IMR-90 (cell line): ENCODE measurements at regions not wholly inside any gene's neighbourhood (a gene's known extent, or its start where the extent isn't known, plus 50 kb on each side); places are given as distances from the start of the nearest gene placed in this dataset.

Experiments used
- ATAC-seq: fragments of 200-7000 bp; cut with Tn5 transposase; 2 replicates; pipeline ENCODE4 v1.9.1; 2020; ENCODE audit warnings: low read depth, mild to moderate bottlenecking, moderate library complexity
- BruUV-seq: library from RNA; stranded (reverse); fragments of 400-500 nt; replicated peaks from 2 replicates; lab custom pipeline; 2021; lab: Mats Ljungman, UMichigan
- CTCF ChIA-PET: fragments of 300-600 bp; formaldehyde crosslinking; extraction: SDS; loops from one replicate; lab custom pipeline; 2021; ENCODE audit warnings: antibody characterized with exemption; lab: Yijun Ruan, JAX
- POLR2A ChIA-PET: fragments of 300-600 bp; sonication (Branson Sonifier 250); formaldehyde crosslinking; loops from one replicate; lab custom pipeline; 2022; ENCODE audit warnings: antibody characterized with exemption; ENCODE audit not compliant: unreplicated experiment; lab: Charles Lee
- DNase-seq: peaks from one replicate; pipeline ENCODE4 v3.0.0; 2013
- H2AFZ ChIP-seq: replicated peaks from 2 replicates; pipeline ENCODE3; 2013; ENCODE audit warnings: low read length, mild to moderate bottlenecking; ENCODE audit not compliant: poor library complexity
- H2AK5ac ChIP-seq: 2 replicates; pipeline ENCODE4 v1.6.1; 2013; ENCODE audit warnings: low read depth, low read length, inconsistent platforms
- H2AK9ac ChIP-seq: replicated peaks from 2 replicates; pipeline ENCODE3; 2013; ENCODE audit warnings: mild to moderate bottlenecking, low read depth, low read length, moderate library complexity; ENCODE audit not compliant: poor library complexity
- H2BK120ac ChIP-seq: 2 replicates; pipeline ENCODE4 v1.6.1; 2013; ENCODE audit warnings: low read depth, low read length, inconsistent platforms
- H2BK15ac ChIP-seq: 3 replicates; pipeline ENCODE4 v1.6.1; 2013; ENCODE audit warnings: low read depth, low read length, inconsistent platforms
- H2BK20ac ChIP-seq: 2 replicates; pipeline ENCODE4 v1.6.1; 2013; ENCODE audit warnings: low read depth, mild to moderate bottlenecking, inconsistent platforms, low read length, moderate library complexity
- H2BK5ac ChIP-seq: 2 replicates; pipeline ENCODE4 v1.6.1; 2013; ENCODE audit warnings: mild to moderate bottlenecking, low read depth, low read length, inconsistent platforms; ENCODE audit not compliant: poor library complexity, severe bottlenecking
- H3K14ac ChIP-seq: replicated peaks from 2 replicates; pipeline ENCODE4 v1.6.1; 2013; ENCODE audit warnings: low read depth, low read length, inconsistent platforms
- H3K18ac ChIP-seq: 2 replicates; pipeline ENCODE4 v1.6.1; 2013; ENCODE audit warnings: low read depth, low read length, control low read depth
- H3K23ac ChIP-seq: 2 replicates; pipeline ENCODE4 v1.6.1; 2013; ENCODE audit warnings: low read depth, low read length, inconsistent platforms
- H3K27ac ChIP-seq: 2 replicates; pipeline ENCODE4 v1.5.1; 2013; ENCODE audit warnings: mild to moderate bottlenecking, control low read depth, low read length; ENCODE audit not compliant: insufficient read depth
- H3K27me3 ChIP-seq: 2 replicates; pipeline ENCODE4 v1.6.1; 2013; ENCODE audit warnings: low read length; ENCODE audit not compliant: control insufficient read depth, insufficient read depth
- H3K36me3 ChIP-seq: 2 replicates; pipeline ENCODE4 v1.6.1; 2013; ENCODE audit warnings: low read length, mixed read lengths; ENCODE audit not compliant: control insufficient read depth, insufficient read depth
- H3K4ac ChIP-seq: 2 replicates; pipeline ENCODE4 v1.6.1; 2013; ENCODE audit warnings: low read depth, low read length, inconsistent platforms
- H3K4me1 ChIP-seq: 2 replicates; pipeline ENCODE4 v1.6.1; 2013; ENCODE audit warnings: low read length, mixed read lengths; ENCODE audit not compliant: control insufficient read depth, insufficient read depth
- H3K4me2 ChIP-seq: 2 replicates; pipeline ENCODE4 v1.6.1; 2013; ENCODE audit warnings: low read depth, mild to moderate bottlenecking, control low read depth, low read length, moderate library complexity
- H3K4me3 ChIP-seq: 2 replicates; pipeline ENCODE4 v1.5.1; 2013; ENCODE audit warnings: low read depth, mild to moderate bottlenecking, control low read depth, low read length, moderate library complexity; ENCODE audit not compliant: insufficient read depth
- H3K56ac ChIP-seq: 2 replicates; pipeline ENCODE4 v1.6.1; 2013; ENCODE audit warnings: low read length, inconsistent platforms; ENCODE audit not compliant: insufficient read depth; ENCODE audit errors: extremely low read depth
- H3K79me1 ChIP-seq, 2 experiments: 2 replicates each; pipeline ENCODE4 v1.6.1; 2013; ENCODE audit warnings: low read length in 2 of 2, inconsistent platforms in 1 of 2, low read depth in 1 of 2
- H3K9ac ChIP-seq: 2 replicates; pipeline ENCODE4 v1.6.1; 2013; ENCODE audit warnings: low read depth, low read length, control low read depth
- H3K9me1 ChIP-seq: 2 replicates; pipeline ENCODE4 v1.6.1; 2013; ENCODE audit warnings: low read length, inconsistent platforms; ENCODE audit not compliant: insufficient read depth
- H3K9me3 ChIP-seq: 2 replicates; pipeline ENCODE4 v1.6.1; 2013; ENCODE audit warnings: low read length; ENCODE audit not compliant: control insufficient read depth, insufficient read depth
- H4K20me1 ChIP-seq: 2 replicates; pipeline ENCODE4 v1.6.1; 2013; ENCODE audit warnings: low read length, inconsistent platforms; ENCODE audit not compliant: insufficient read depth
- H4K5ac ChIP-seq: 2 replicates; pipeline ENCODE4 v1.6.1; 2013; ENCODE audit warnings: mild to moderate bottlenecking, low read depth, low read length, control low read depth
- H4K8ac ChIP-seq, 2 experiments: 2 replicates each; pipeline ENCODE4 v1.6.1; 2013; ENCODE audit warnings: low read depth in 2 of 2, low read length in 2 of 2, control low read depth in 1 of 2, inconsistent platforms in 1 of 2
- H4K91ac ChIP-seq: 2 replicates; pipeline ENCODE4 v1.6.1; 2013; ENCODE audit warnings: low read depth, low read length, inconsistent platforms; ENCODE audit not compliant: insufficient read depth
- BHLHE40 ChIP-seq: fragments of 150-350 bp; IDR thresholded peaks from 2 replicates; pipeline ENCODE4 v1.6.1; 2016; ENCODE audit warnings: mild to moderate bottlenecking, low read depth, low read length
- MAZ ChIP-seq: IDR thresholded peaks from 2 replicates; pipeline ENCODE4 v1.6.1; 2012; ENCODE audit warnings: low read depth, mild to moderate bottlenecking, low read length, improper control_type of control experiment, moderate library complexity, borderline replicate concordance
- NFE2L2 ChIP-seq: fragments of 150-350 bp; IDR thresholded peaks from 2 replicates; pipeline ENCODE4 v1.6.1; 2016; ENCODE audit warnings: low read depth, mild to moderate bottlenecking, low read length
- RFX5 ChIP-seq: IDR thresholded peaks from 2 replicates; pipeline ENCODE4 v1.8.0; 2012; ENCODE audit warnings: low read depth, mild to moderate bottlenecking, low read length, moderate library complexity
- WGBS, 2 experiments: methylation state at CpG; one replicate each; pipeline versions ENCODE4 v1.1.5 to v1.1.7; 2013; ENCODE audit warnings: missing lambda C conversion rate in 2 of 2; ENCODE audit not compliant: insufficient read length in 1 of 2; ENCODE audit errors: extremely low coverage in 2 of 2; 5-methylcytosine and 5-hydroxymethylcytosine counted together
- dilution Hi-C: fragments of 300-500 bp; cut with HindIII; formaldehyde crosslinking; loops from one replicate; pipeline ENCODE4 v1.14.3; 2018; ENCODE audit warnings: low sequenced_read_pairs; ENCODE audit not compliant: unreplicated experiment
- in situ Hi-C: fragments of 300-500 bp; cut with MboI; formaldehyde crosslinking; loops from 3 replicates; pipeline ENCODE4 v1.14.3; 2019; ENCODE audit warnings: low sequenced_read_pairs, inconsistent platforms, mixed read lengths
- intact Hi-C: fragments of 100-400 bp; cut with micrococcal nuclease; formaldehyde crosslinking; loops from 2 replicates; pipeline ENCODE4 v1.10.0; 2022

- Histone ChIP-seq H4K5ac (no peak overlapping the region), H3K36me3 (no peaks in the 10 kb centered on the region), H2BK120ac (no peak overlapping the region), H3K18ac (no peak overlapping the region), H3K79me1 (no peaks in the 10 kb centered on the region), H3K4me1 (peaks cover 2% of the 10 kb centered on the region; the same call in 1 of the 2 replicates), H2AK9ac (no peak overlapping the region), H3K27ac (no peak overlapping the region), H3K9me1 (no peaks in the 10 kb centered on the region), H2BK5ac (no peak overlapping the region), H3K4me3 (no peak overlapping the region), H2BK20ac (no peak overlapping the region), H3K23ac (no peak overlapping the region), H3K56ac (no peak overlapping the region), H3K4ac (no peak overlapping the region), H3K4me2 (no peak overlapping the region), H2AFZ (no peak overlapping the region), H2BK15ac (no peak overlapping the region), H2AK5ac (no peak overlapping the region), H3K27me3 (no peaks in the 10 kb centered on the region; the same call in 1 of the 2 replicates), H3K9me3 (no peaks in the 10 kb centered on the region), H3K9ac (no peak overlapping the region), H3K14ac (no peak overlapping the region), H4K8ac (no peak overlapping the region), H4K20me1 (no peaks in the 10 kb centered on the region), H4K91ac (no peak overlapping the region)
- intact Hi-C loops (no loop called here), dilution Hi-C loops (no loop called here), in situ Hi-C loops (no loop called here)
- DNase-seq (no peak), ATAC-seq (no peak)
- ChIA-PET CTCF (no interaction called here), POLR2A (no interaction called here)
- BruUV-seq = no TSS peak
- no CpG with 5 or more reads among the region's 2 CpGs for WGBS, 2 experiments
- TF ChIP-seq NFE2L2 = no peak
- no peak for TF ChIP-seq RFX5
- TF ChIP-seq BHLHE40 = no peak
- no peak for TF ChIP-seq MAZ
These were observed 610.3 kb downstream of the TLE1 start for GRCh38 chr9:81079055-81079454.
